NCI-H446 (cell line): ENCODE measurements at regions not wholly inside any gene's neighbourhood (a gene's known extent, or its start where the extent isn't known, plus 50 kb on each side); places are given as distances from the start of the nearest gene placed in this dataset.

Source experiments
- DNase-seq, 2 experiments: peaks; one replicate each; lab custom pipeline; 2025; lab: John Stamatoyannopoulos, UW

GRCh38 chr2:129438501-129439057 lies 540.9 kb upstream of the RAB6C start:
- no peak for DNase-seq

DNA sequence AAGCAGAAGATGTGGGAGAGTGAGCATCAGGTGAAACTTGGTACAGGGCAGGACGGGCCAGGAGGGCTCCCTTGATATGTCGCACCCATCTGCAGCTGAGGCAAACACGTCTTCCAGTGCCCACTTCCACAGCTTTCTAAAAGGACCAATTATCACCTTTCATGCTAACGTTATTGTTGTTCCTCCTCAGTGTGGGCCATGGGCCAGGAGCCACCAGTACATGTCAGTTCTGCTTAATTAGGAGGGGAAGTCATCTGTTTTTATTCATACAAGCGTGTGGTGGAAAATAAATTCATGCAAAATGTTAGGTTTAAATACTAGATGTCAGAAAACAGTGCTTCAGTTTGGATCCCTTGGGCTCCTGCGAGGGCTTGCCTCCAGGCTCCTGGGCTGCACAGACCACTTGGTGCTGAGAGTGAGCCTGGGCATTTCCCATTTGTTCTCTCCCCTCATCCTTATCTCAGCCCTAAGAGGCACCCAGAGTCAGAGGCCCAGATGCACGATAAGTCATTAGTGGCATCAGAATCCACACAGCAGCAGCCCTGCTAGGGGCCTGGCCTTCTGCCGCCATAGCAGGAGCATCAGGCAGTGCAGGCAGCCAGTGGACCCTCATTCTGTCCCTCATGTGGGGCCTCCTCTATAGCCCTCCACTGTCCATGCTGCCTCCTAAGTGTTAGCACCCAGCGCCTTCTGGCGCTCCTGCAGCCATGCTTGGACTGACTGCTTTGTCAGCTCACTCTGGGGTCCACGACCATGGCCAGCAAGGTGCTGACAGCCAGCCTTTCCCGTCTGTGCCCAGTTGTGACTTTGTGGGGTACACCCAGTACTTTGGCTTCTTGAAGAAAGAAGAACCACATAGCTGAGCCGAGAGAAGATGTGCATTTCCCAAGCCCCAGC lies 539.8 kb upstream of the RAB6C start:
- DNase-seq, result no peak

- DNase-seq, result no peak
Observed at GRCh38 chr2:129441610-129442009, 537.9 kb upstream of the RAB6C start.

- no peak for DNase-seq
Observed at GRCh38 chr2:129443235-129443864, 536.1 kb upstream of the RAB6C start.

GRCh38 chr2:129443865-129444739 lies 535.4 kb upstream of the RAB6C start:
- DNase-seq, result no peak

- no peak for DNase-seq
Observed at GRCh38 chr2:129444751-129445150, 534.7 kb upstream of the RAB6C start.

GRCh38 chr2:129456691-129457090 lies 522.8 kb upstream of the RAB6C start:
- DNase-seq, result no peak

GRCh38 chr2:129457277-129457818 lies 522.1 kb upstream of the RAB6C start:
- no peak for DNase-seq

DNA sequence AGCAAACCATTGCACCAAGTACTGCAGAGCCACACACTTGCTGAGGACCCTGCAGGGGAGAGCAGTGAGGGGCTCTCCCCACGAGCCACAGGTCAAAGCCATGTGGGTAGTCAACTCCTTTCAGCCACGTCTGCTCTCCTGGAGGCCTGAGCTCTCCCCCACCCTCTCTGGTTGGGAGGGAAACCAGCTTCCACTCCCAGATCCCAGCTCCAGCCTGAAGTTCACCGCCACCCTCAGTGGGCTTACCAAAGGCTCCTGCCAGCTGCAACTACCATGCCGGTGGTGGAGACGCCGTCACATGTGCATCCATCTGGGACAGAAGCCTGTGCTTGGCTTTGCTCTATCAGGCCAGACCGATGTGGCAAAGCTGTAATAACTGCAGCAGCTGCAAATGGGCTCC lies 521.5 kb upstream of the RAB6C start:
- no peak for DNase-seq

DNA sequence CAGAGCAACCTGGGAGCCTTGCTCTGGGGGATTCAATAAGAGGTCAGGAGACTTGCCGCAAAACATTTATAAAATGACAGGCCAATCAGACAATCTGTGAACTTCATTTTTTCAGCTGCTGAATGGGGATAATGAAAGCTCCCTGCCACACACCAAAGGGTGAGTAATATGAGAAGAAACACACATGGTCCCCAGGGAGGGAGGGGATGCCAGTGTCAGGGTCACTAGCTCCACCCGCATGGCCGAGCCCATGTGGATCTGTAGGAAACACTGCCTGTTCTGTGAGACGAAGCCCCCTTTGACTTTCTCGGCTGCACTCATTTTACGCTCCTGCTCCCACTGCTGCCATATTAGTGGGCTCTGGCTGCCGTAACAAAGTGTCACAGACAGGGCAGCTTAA lies 521.0 kb upstream of the RAB6C start:
- no peak for DNase-seq

DNA sequence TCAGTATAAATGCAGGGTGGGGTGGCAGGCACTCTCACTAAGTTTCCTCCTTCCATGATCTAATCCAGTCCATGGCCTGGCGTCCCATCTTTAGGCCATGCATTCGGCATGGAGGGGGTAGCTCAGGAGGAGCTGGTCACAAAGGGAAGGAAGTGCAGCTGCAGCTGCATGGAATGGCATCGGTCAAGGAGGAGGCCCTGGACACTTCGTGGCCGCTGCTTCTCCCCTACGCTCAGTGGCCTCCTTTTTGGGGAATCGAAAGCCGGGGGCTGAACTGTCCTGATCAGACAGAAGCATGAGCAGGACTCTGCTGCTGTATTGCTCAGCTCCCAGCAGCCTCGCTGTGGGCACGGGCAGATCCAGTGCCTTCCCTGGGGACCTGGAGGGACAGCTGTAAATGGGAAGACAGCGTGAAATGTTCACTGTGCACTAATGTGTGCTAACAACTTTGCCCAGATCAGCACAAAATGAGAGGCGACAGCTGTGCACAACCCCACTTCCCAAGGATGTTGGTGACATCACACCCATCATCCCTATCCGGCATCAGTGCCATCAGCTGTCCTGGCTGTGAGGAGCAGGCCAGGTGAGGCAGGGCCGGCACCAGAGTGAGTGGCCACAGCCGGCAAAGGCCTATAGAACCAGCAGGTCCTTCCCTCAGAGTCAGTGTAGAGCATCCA lies 520.1 kb upstream of the RAB6C start:
- no peak for DNase-seq

DNA sequence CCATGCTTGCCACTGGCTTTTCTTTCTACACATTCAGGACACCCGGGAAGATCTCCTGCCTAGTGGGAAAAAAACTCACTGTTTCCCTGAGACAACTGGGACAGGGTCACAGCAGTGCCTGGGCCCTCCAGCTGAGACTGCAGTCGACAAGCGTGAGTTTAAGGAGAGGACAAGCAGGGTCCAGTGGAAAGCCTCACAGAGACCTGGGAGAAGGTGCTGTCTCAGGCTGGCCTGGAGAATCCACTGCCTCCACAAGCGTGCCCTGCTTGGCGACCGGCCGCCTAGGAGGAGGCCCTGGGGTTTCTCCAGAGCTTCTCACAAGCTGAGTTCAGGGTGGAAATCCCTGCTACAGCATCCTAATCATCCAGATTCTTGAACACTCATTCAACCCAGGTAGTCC lies 519.6 kb upstream of the RAB6C start:
- no peak for DNase-seq

DNA sequence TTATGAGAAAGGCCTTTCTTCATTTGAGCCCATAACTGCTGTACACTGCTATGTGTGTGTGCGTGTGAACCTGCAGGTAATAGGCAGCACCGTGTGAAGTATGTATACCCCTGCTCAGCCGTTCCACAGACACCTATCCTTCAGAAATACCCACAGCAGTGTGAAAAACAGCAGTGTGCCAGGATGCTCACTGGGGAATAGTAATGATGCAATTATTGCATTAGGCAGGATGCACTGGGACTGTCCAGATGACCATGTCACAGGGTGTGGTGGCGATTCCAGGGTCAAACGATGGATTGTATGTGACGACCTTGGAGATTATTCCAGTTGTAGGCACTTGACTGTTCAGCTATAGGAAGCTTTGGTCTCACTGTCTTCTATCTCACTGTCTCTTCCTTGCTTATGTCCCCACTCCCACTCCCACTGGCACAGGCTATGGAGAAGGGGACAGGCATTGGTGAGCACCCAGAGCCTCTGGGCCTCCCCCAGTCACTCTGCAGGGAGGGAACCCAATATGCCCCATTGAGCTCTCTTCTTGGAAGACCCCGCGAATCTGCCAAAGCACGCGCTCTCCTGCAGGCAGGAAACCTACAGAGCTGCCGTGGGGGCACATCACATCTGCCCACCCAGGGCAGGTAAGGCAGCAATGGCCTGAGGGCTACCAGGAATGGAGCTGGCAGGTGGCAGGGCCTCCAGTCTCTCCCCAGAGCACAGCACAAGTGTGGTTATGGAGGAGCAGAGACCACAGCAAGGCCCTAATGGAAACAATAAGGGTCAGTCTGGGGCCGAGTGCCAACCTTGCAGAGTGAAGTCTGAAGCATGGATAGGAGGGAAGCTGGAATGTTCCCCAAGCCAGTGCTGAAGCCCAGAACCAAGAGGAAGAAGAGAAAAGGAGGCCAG lies 518.9 kb upstream of the RAB6C start:
- no peak for DNase-seq

GRCh38 chr2:129462349-129462748 lies 517.1 kb upstream of the RAB6C start:
- no peak for DNase-seq

GRCh38 chr2:129462967-129463366 lies 516.5 kb upstream of the RAB6C start:
- DNase-seq, result no peak

DNA sequence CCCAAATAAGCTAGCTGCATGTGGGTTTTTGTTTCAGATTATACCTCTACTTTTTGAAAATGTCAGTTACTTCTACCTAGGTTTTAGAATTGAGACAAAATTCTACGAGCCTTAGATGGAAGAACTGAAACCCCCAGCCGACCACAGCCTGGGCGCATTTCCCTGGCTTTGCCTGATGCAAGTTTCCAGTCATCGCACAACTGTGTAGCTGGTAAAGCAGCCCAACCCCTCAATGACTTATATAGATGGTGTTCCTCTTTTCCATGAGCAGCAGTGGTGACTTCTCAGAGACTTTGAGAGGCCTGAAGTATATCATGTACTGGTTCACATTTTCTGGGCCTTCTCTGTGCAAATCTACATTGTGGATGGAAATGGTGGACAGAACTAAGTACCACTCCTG lies 515.4 kb upstream of the RAB6C start:
- DNase-seq, result no peak

DNA sequence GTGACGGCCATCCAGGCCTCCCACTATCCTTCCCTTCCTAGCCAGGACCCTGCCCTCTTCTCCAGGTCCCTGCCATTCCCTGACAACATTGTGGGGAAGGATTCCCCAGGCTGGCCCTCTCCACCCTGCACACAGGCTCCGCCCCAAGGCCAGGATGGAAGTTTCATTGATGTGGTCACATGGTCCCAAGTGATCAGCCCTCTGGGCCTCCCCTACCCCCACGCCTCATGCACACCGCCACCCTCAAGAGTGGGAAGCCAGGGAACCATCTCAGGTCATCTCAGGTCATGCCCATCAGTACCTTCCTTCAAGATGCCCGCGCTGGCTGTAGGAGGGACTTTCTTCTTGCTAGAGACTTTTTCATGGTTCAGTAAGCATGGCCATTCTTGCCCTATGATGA lies 514.8 kb upstream of the RAB6C start:
- DNase-seq, result no peak

GRCh38 chr2:129465045-129465444 lies 514.4 kb upstream of the RAB6C start:
- no peak for DNase-seq

- DNase-seq, result no peak
Observed at GRCh38 chr2:129466389-129466788, 513.1 kb upstream of the RAB6C start.

GRCh38 chr2:129467012-129467779 lies 512.3 kb upstream of the RAB6C start:
- no peak for DNase-seq
